H1 (cell line): ENCODE measurements at regions not wholly inside any gene's neighbourhood (a gene's known extent, or its start where the extent isn't known, plus 50 kb on each side); places are given as distances from the start of the nearest gene placed in this dataset.

Experiments used
- CTCF ChIA-PET: fragments of 300-600 bp; sonication (Branson Sonifier 250); formaldehyde crosslinking; loops from one replicate; lab custom pipeline; 2021; ENCODE audit not compliant: partially characterized antibody; lab: Charles Lee
- POLR2A ChIA-PET: fragments of 300-600 bp; sonication (Branson Sonifier 250); formaldehyde crosslinking; loops from one replicate; lab custom pipeline; 2021; ENCODE audit warnings: inconsistent platforms; ENCODE audit not compliant: partially characterized antibody; lab: Charles Lee
- DNase-seq, 2 experiments: peaks; one replicate each; pipeline versions ENCODE4 v3.0.0 to v3.0.0-alpha.2; 2010 to 2022; ENCODE audit warnings: low spot score in 2 of 2, low read depth in 1 of 2, mixed read lengths in 1 of 2
- FAIRE-seq: peaks from 2 replicates; lab custom pipeline; 2011; peaks lifted over from hg19 to GRCh38; lab: Jason Lieb, UNC
- H2AFZ ChIP-seq: 2 replicates; pipeline ENCODE4 v1.8.1; 2012; ENCODE audit warnings: low read length, inconsistent platforms
- H2AK5ac ChIP-seq: 2 replicates; pipeline ENCODE4 v1.6.1; 2013; ENCODE audit warnings: low read depth, low read length
- H2BK120ac ChIP-seq: replicated peaks from 2 replicates; pipeline ENCODE3; 2013; ENCODE audit warnings: low read depth, low read length, inconsistent platforms
- H2BK12ac ChIP-seq: 2 replicates; pipeline ENCODE4 v1.6.1; 2013; ENCODE audit warnings: low read depth, low read length
- H2BK15ac ChIP-seq: 2 replicates; pipeline ENCODE4 v1.6.1; 2013; ENCODE audit warnings: low read length
- H2BK20ac ChIP-seq: 2 replicates; pipeline ENCODE4 v1.6.1; 2013; ENCODE audit warnings: low read length
- H2BK5ac ChIP-seq: 2 replicates; pipeline ENCODE4 v1.6.1; 2013; ENCODE audit warnings: low read depth, low read length
- H3K14ac ChIP-seq: 2 replicates; pipeline ENCODE4 v1.6.1; 2013; ENCODE audit warnings: inconsistent platforms; ENCODE audit not compliant: insufficient read length
- H3K18ac ChIP-seq: 2 replicates; pipeline ENCODE4 v1.6.1; 2013; ENCODE audit warnings: low read length; ENCODE audit errors: extremely low read depth
- H3K23ac ChIP-seq: 2 replicates; pipeline ENCODE4 v1.6.1; 2013; ENCODE audit warnings: inconsistent platforms; ENCODE audit not compliant: insufficient read length
- H3K23me2 ChIP-seq: 2 replicates; pipeline ENCODE4 v1.6.1; 2013; ENCODE audit warnings: low read depth, low read length
- H3K27ac ChIP-seq: 2 replicates; pipeline ENCODE4 v1.6.1; 2011; ENCODE audit warnings: low read depth, low read length, inconsistent platforms
- H3K27me3 ChIP-seq, 4 experiments: replicated peaks in 1 of 4; 1 replicate in 1 of 4; 2 replicates in 3 of 4; pipeline versions ENCODE4 v1.6.1 to v1.8.1; 2011 to 2013; ENCODE audit warnings: low read length in 3 of 4, mild to moderate bottlenecking in 3 of 4, inconsistent platforms in 2 of 4, mixed read lengths in 2 of 4, moderate library complexity in 1 of 4; ENCODE audit not compliant: control insufficient read depth in 3 of 4, insufficient read depth in 3 of 4; ENCODE audit errors: extremely low read depth in 1 of 4
- H3K36me3 ChIP-seq, 4 experiments: 2 replicates each; pipeline versions ENCODE4 v1.6.1 to v1.8.1; 2011 to 2013; ENCODE audit warnings: mild to moderate bottlenecking in 4 of 4, low read length in 3 of 4, moderate library complexity in 2 of 4, control low read depth in 1 of 4, inconsistent platforms in 1 of 4; ENCODE audit not compliant: insufficient read depth in 4 of 4, control insufficient read depth in 2 of 4
- H3K4ac ChIP-seq: replicated peaks from 2 replicates; pipeline ENCODE3; 2013; ENCODE audit warnings: low read length, low read depth, mixed read lengths, inconsistent platforms; ENCODE audit not compliant: insufficient read length
- H3K4me1 ChIP-seq, 4 experiments: replicated peaks in 1 of 4; 1 replicate in 1 of 4; 2 replicates in 3 of 4; pipeline versions ENCODE4 v1.6.1 to v1.8.1; 2011 to 2013; ENCODE audit warnings: low read length in 3 of 4, inconsistent platforms in 2 of 4, mixed read lengths in 1 of 4; ENCODE audit not compliant: insufficient read depth in 4 of 4, control insufficient read depth in 3 of 4
- H3K4me2 ChIP-seq, 2 experiments: 2 replicates each; pipeline versions ENCODE4 v1.6.1 to v1.8.1; 2011 to 2013; ENCODE audit warnings: low read depth in 2 of 2, low read length in 2 of 2, control low read depth in 1 of 2, inconsistent platforms in 1 of 2, mild to moderate bottlenecking in 1 of 2; ENCODE audit not compliant: insufficient read depth in 1 of 2
- H3K4me3 ChIP-seq, 4 experiments: fragments of 200-600, 300-600 bp in 1 of 4; sonication (generic), shearing (Covaris generic), sonication (Bioruptor Twin) in 1 of 4; 2 replicates each; pipeline versions ENCODE4 v1.5.1 to v1.8.1; 2011 to 2016; ENCODE audit warnings: low read length in 4 of 4, low read depth in 3 of 4, control low read depth in 2 of 4, inconsistent platforms in 2 of 4, mild to moderate bottlenecking in 2 of 4, mixed read lengths in 1 of 4, moderate library complexity in 1 of 4; ENCODE audit not compliant: insufficient read depth in 2 of 4; ENCODE audit errors: extremely low read depth in 1 of 4
- H3K56ac ChIP-seq: replicated peaks from 2 replicates; pipeline ENCODE3; 2013; ENCODE audit warnings: low read depth, mild to moderate bottlenecking, mixed read lengths, low read length, inconsistent platforms; ENCODE audit not compliant: insufficient read length
- H3K79me1 ChIP-seq: 2 replicates; pipeline ENCODE4 v1.6.1; 2013; ENCODE audit warnings: low read depth, low read length, control low read depth
- H3K79me2 ChIP-seq, 2 experiments: 2 replicates each; pipeline versions ENCODE4 v1.6.1 to v1.8.1; 2012 to 2013; ENCODE audit warnings: low read length in 2 of 2, mild to moderate bottlenecking in 2 of 2, inconsistent platforms in 1 of 2; ENCODE audit not compliant: insufficient read depth in 2 of 2, control insufficient read depth in 1 of 2
- H3K9ac ChIP-seq, 4 experiments: replicated peaks in 1 of 4; 1 replicate in 1 of 4; 2 replicates in 3 of 4; pipeline versions ENCODE4 v1.6.1 to v1.8.1; 2011 to 2013; ENCODE audit warnings: low read depth in 3 of 4, low read length in 3 of 4, control low read depth in 2 of 4, mild to moderate bottlenecking in 2 of 4, moderate library complexity in 2 of 4, inconsistent platforms in 1 of 4; ENCODE audit errors: extremely low read depth in 1 of 4
- H3K9me3 ChIP-seq, 2 experiments: 2 replicates each; pipeline versions ENCODE4 v1.6.1 to v1.8.1; 2012 to 2013; ENCODE audit warnings: mild to moderate bottlenecking in 2 of 2, moderate library complexity in 2 of 2, control low read depth in 1 of 2, inconsistent platforms in 1 of 2, low read depth in 1 of 2, low read length in 1 of 2, mixed read lengths in 1 of 2; ENCODE audit not compliant: insufficient read depth in 2 of 2
- H4K20me1 ChIP-seq, 2 experiments: replicated peaks in 1 of 2; 2 replicates each; pipeline versions ENCODE3 to v1.8.1; 2011 to 2013; ENCODE audit warnings: inconsistent platforms in 2 of 2, low read length in 2 of 2, mild to moderate bottlenecking in 1 of 2; ENCODE audit not compliant: insufficient read depth in 2 of 2, control insufficient read depth in 1 of 2
- H4K5ac ChIP-seq: 2 replicates; pipeline ENCODE4 v1.6.1; 2013; ENCODE audit warnings: low read length, low read depth, mixed read lengths, inconsistent platforms; ENCODE audit not compliant: insufficient read length
- H4K8ac ChIP-seq: 2 replicates; pipeline ENCODE4 v1.8.0; 2013; ENCODE audit warnings: mild to moderate bottlenecking, moderate library complexity, low read length, inconsistent platforms; ENCODE audit not compliant: insufficient read depth; ENCODE audit errors: extremely low read depth
- H4K91ac ChIP-seq: replicated peaks from 2 replicates; pipeline ENCODE3; 2013; ENCODE audit warnings: low read length, mixed read lengths, inconsistent platforms; ENCODE audit not compliant: insufficient read length
- CTCF ChIP-seq, 3 experiments: IDR thresholded peaks; 1 replicate in 2 of 3; 2 replicates in 1 of 3; pipeline versions ENCODE4 v1.5.1 to v1.6.1; 2011; ENCODE audit warnings: low read length in 3 of 3, mild to moderate bottlenecking in 3 of 3, inconsistent platforms in 2 of 3, low read depth in 1 of 3, moderate library complexity in 1 of 3; ENCODE audit not compliant: insufficient read depth in 1 of 3; ENCODE audit errors: control extremely low read depth in 1 of 3
- RAD21 ChIP-seq, 2 experiments: IDR thresholded peaks in 1 of 2; conservative IDR thresholded peaks in 1 of 2; 2 replicates each; pipeline ENCODE4 v1.6.1; 2011; ENCODE audit warnings: low read depth in 2 of 2, low read length in 2 of 2, improper control_type of control experiment in 1 of 2, inconsistent platforms in 1 of 2, mild to moderate bottlenecking in 1 of 2, moderate library complexity in 1 of 2
- TCF12 ChIP-seq: IDR thresholded peaks from 2 replicates; pipeline ENCODE4 v1.6.1; 2011; ENCODE audit warnings: low read depth, mild to moderate bottlenecking, low read length
- whole genome bisulfite sequencing, 2 experiments: shearing (Covaris generic) in 1 of 2; methylation state at CpG; one replicate each; pipeline versions ENCODE4 v1.1.6 to v1.1.7; 2013 to 2015; ENCODE audit warnings: low lambda C conversion rate in 2 of 2, mixed read lengths in 2 of 2, inconsistent platforms in 1 of 2, low coverage in 1 of 2, missing lambda C conversion rate in 1 of 2; ENCODE audit not compliant: insufficient replicate concordance in 2 of 2, insufficient coverage in 1 of 2, insufficient read length in 1 of 2; ENCODE audit errors: extremely low coverage in 1 of 2, missing lambda C conversion rate in 1 of 2; 5-methylcytosine and 5-hydroxymethylcytosine counted together

DNA sequence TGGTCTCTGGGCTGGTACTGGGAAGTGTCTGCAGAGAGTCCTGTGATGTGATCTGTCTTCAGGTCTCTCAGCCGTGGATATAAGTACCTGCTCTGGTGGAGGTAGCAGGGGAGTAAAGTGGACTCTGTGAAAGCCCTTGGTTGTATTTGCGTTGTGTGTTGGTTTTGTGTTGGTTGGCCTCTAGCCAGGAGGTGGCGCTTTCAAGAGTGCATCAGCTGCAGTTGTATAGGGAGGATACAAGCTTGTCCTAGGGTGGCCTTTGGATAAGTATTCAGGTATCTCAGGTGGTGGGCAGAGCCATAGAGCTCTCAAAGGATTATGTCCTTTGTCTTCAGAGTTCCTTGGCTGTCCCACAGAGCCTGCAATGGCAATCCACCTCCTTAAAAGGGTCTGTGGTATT, 111.6 kb downstream of the MAGEB17 start:
- Histone ChIP-seq H2AK5ac (no peak overlapping the region), H2BK20ac (peak overlapping the region; percentile 86; the same call in 1 of the 2 replicates), H4K5ac (no peak overlapping the region), H3K9ac (no peak overlapping the region), H3K79me1 (no peaks in the 10 kb centered on the region), H2BK5ac (no peak overlapping the region), H2BK15ac (no peak overlapping the region), H4K8ac (no peak overlapping the region), H3K27me3 (no peaks in the 10 kb centered on the region), H4K20me1 (no peaks in the 10 kb centered on the region), H3K4me3 (no peak overlapping the region), H3K79me2 (no peaks in the 10 kb centered on the region), H3K4me2 (no peak overlapping the region), H3K23ac (no peak overlapping the region), H3K9me3 (no peaks in the 10 kb centered on the region), H3K36me3 (no peaks in the 10 kb centered on the region), H3K23me2 (no peaks in the 10 kb centered on the region), H3K4me1 (peaks cover 0 to 4% (median 0%) of the 10 kb centered on the region in 4 experiments; a peak in 1 of 7 replicates), H3K4ac (no peak overlapping the region), H3K56ac (no peak overlapping the region), H3K14ac (no peak overlapping the region), H4K91ac (no peak overlapping the region), H2BK120ac (no peak overlapping the region), H3K27ac (no peak overlapping the region), H2BK12ac (no peak overlapping the region), H3K18ac (no peak overlapping the region; the same call in 1 of the 2 replicates), H2AFZ (no peak overlapping the region)
- TF ChIP-seq RAD21 (IDR thresholded peaks at IDR 0.05 in 1 of 2, conservative IDR thresholded peaks at IDR 0.05 in 1 of 2; ENCODE audit: low read depth in 2 of 2, low read length in 2 of 2) (peak; percentile 37 to 54), CTCF (IDR thresholded peaks at IDR 0.05; ENCODE audit: control extremely low read depth in 1 of 3, insufficient read depth in 1 of 3, low read depth in 1 of 3, low read length in 3 of 3) (peak; percentile 31 to 42 (median 38)), TCF12 (no peak)
- CTCF ChIA-PET = interaction anchor here (0.6 to 1.4 kb wide), 6 partner anchors 11 to 471 kb away, joined by 3 read pairs; no protein-coding TSS in a partner anchor
- POLR2A ChIA-PET = no interaction called here
- FAIRE-seq (peak; percentile 77), DNase-seq (peak; percentile 1 to 56)
- 67% methylated on average over 3 of the region's 3 CpGs; no CpG with 5 or more reads in 1 of the 2 experiments for WGBS, 2 experiments
